NT2/D1 (cell line): ENCODE measurements at regions not wholly inside any gene's neighbourhood (a gene's known extent, or its start where the extent isn't known, plus 50 kb on each side); places are given as distances from the start of the nearest gene placed in this dataset.

Source experiments
- YY1 ChIP-seq: IDR thresholded peaks from 2 replicates; pipeline ENCODE4 v1.6.1; 2011; ENCODE audit not compliant: insufficient read length, insufficient read depth
- ZNF274 ChIP-seq: IDR thresholded peaks from 2 replicates; pipeline ENCODE4 v1.6.1; 2011; ENCODE audit warnings: mild to moderate bottlenecking, low read depth, low read length

DNA sequence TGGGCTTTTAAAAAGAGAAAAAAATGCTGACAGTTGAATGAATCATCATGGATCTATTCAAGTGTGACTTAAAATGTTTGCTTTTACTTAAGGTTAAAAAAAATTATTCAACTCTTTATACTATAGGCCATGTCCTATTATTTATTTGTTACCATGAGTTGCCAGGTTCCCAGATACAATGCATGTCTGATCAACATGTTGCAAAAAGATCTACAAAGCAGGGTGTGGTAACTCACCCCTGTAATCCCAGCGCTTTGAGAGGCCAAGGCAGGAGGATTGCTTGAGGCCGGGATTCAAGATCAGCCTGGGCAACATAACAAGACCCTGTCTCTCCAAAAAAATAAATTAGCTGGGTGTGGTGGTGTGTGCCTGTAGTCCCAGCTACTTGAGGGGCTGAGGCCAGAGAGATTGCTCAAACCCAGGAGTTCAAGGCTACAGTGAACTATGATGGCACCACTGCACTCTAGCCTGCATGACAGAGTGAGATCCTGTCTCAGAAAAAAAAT, 460.8 kb downstream of the BCAT1 start:
- no peak for TF ChIP-seq YY1
- TF ChIP-seq ZNF274 = no peak
